Cardiac muscle cell (in vitro differentiated cells and primary cell): ENCODE measurements at regions not wholly inside any gene's neighbourhood (a gene's known extent, or its start where the extent isn't known, plus 50 kb on each side); places are given as distances from the start of the nearest gene placed in this dataset.

Source experiments
- DNase-seq, 2 donors: peaks; one replicate each; pipeline versions ENCODE4 v3.0.0 to v3.0.0-alpha.2; 2010 to 2017; ENCODE audit warnings: low read depth in 1 of 2, low spot score in 1 of 2
- H3K27ac ChIP-seq: fragments of 200-600 bp; sonication (generic); 2 replicates; pipeline ENCODE4 v1.5.1; 2016
- H3K27me3 ChIP-seq: fragments of 200-600 bp; sonication (generic); 2 replicates; pipeline ENCODE4 v1.6.0; 2016; ENCODE audit warnings: control low read depth
- H3K36me3 ChIP-seq: fragments of 200-600 bp; sonication (generic); 2 replicates; pipeline ENCODE4 v1.5.1; 2016; ENCODE audit warnings: control low read depth
- H3K4me1 ChIP-seq: fragments of 200-600 bp; sonication (generic); 2 replicates; pipeline ENCODE4 v1.8.1; 2017; ENCODE audit warnings: low read depth, mild to moderate bottlenecking, mixed run types
- H3K4me3 ChIP-seq: fragments of 200-600 bp; sonication (generic); 2 replicates; pipeline ENCODE4 v1.5.1; 2016; ENCODE audit warnings: mild to moderate bottlenecking
- H3K9me3 ChIP-seq: fragments of 200-600 bp; sonication (generic); 2 replicates; pipeline ENCODE4 v1.5.1; 2017; ENCODE audit warnings: low read depth, mild to moderate bottlenecking, control low read depth
- TF ChIP-seq, protein P1 (sequence below): IDR thresholded peaks from 2 replicates; pipeline ENCODE4 v1.5.1; 2012; ENCODE audit warnings: low read depth, mild to moderate bottlenecking, low read length

DNA sequence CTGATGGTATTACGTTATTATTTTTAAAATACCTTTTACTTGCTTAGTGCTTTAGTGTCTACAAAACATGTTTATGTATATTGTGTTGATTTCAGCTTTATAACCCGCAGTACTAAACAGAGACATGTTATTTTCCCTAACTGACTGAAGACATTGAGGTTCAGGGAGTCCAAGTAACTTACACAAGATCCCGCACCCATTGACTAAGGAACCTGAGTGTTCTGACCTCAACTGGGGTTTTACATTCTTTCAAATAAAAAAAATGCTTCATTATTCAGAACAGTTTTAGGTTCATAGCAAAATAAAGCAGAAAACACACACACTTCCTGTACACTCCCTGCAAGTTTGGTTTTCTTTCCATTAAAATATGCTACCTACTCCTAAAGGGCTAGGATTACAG, 60.4 kb upstream of the METAP2 start:
- DNase-seq = no peak
- TF ChIP-seq, protein P1, sequence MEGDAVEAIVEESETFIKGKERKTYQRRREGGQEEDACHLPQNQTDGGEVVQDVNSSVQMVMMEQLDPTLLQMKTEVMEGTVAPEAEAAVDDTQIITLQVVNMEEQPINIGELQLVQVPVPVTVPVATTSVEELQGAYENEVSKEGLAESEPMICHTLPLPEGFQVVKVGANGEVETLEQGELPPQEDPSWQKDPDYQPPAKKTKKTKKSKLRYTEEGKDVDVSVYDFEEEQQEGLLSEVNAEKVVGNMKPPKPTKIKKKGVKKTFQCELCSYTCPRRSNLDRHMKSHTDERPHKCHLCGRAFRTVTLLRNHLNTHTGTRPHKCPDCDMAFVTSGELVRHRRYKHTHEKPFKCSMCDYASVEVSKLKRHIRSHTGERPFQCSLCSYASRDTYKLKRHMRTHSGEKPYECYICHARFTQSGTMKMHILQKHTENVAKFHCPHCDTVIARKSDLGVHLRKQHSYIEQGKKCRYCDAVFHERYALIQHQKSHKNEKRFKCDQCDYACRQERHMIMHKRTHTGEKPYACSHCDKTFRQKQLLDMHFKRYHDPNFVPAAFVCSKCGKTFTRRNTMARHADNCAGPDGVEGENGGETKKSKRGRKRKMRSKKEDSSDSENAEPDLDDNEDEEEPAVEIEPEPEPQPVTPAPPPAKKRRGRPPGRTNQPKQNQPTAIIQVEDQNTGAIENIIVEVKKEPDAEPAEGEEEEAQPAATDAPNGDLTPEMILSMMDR = no peak
- H3K4me3 ChIP-seq = no peak overlapping the region
- no peaks in the 10 kb centered on the region for H3K36me3 ChIP-seq
- no peak overlapping the region for H3K27ac ChIP-seq
- H3K27me3 ChIP-seq = no peaks in the 10 kb centered on the region
- H3K4me1 ChIP-seq = peaks cover 10% of the 10 kb centered on the region
- no peaks in the 10 kb centered on the region for H3K9me3 ChIP-seq

DNA sequence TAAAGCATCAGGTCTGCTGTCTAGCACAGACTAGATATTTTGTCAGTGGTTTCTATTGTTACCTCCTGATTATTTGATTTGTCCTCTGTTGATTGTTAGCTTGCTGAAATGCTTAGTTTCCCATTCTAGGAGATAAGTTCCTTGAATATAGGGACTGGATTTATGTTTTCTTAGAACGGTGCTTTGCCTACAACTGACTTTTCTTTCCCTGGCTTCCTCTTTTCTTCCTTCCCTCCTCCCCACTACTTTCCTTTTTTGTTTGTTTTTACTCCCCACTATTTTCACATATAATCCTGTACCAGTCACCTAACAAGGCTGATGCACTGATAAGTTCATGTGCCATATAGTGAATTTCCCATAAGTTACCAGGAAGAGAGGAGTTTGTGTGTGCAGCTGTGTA, 58.5 kb upstream of the METAP2 start:
- H3K4me1 ChIP-seq = peaks cover 12% of the 10 kb centered on the region
- H3K27me3 ChIP-seq = no peaks in the 10 kb centered on the region
- H3K36me3 ChIP-seq = no peaks in the 10 kb centered on the region
- DNase-seq = no peak
- H3K9me3 ChIP-seq = no peaks in the 10 kb centered on the region
- no peak overlapping the region for H3K4me3 ChIP-seq
- TF ChIP-seq, protein P1 = no peak
- H3K27ac ChIP-seq = no peak overlapping the region

DNA sequence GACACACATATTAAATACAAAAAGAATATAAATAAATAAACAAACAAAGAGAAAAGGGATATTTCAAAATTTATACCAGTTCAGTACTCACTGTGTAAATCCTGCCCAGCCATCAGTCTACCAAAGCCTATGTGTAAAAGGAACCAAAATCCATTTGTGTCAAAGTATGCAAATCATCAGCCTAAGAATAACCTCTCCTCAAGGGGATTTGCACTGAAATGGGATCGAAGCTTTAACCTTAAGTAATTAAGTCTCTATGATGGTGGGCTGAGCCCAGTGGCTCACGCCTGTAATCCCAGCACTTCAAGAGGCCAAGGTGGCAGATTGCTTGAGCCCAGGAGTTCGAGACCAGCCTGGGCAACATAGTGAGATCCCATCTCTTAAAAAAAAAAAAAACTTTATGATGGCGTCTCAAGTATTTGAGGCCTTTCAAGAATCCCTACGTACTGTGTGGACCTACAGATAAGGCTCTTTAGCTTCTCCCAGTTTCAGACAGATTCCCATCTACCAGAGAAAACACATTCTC, 57.8 kb upstream of the METAP2 start:
- no peak for DNase-seq

DNA sequence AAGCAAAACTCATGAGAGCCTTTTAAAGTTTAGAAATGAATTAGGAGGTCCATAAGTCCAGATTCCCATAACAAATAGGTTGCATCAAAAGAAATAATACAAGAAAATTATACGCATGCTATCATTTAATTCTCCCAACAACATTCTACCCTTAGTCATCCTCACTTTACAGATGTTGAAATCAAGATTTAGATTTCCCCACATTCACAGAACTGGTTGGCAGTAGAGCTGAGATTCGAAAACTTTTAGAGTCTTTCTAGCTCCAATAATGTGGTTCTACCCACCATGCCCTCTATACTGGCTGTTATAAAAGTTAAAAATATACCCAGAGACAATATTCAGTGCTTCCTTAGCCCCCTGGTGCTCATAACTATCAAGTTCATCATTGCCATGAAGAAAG, 56.6 kb upstream of the METAP2 start:
- Histone ChIP-seq H3K27ac (no peak overlapping the region), H3K4me3 (no peak overlapping the region), H3K9me3 (no peaks in the 10 kb centered on the region), H3K4me1 (peaks cover 12% of the 10 kb centered on the region), H3K27me3 (no peaks in the 10 kb centered on the region), H3K36me3 (no peaks in the 10 kb centered on the region)
- TF ChIP-seq, protein P1 = no peak
- no peak for DNase-seq

More for the DNA sequence above, 57.8 kb upstream of the METAP2 start:
- H3K27ac ChIP-seq = no peak overlapping the region
- H3K4me1 ChIP-seq = peaks cover 12% of the 10 kb centered on the region
- no peaks in the 10 kb centered on the region for H3K9me3 ChIP-seq
- H3K27me3 ChIP-seq = no peaks in the 10 kb centered on the region
- TF ChIP-seq, protein P1 = no peak
- no peak overlapping the region for H3K4me3 ChIP-seq
- no peaks in the 10 kb centered on the region for H3K36me3 ChIP-seq

DNA sequence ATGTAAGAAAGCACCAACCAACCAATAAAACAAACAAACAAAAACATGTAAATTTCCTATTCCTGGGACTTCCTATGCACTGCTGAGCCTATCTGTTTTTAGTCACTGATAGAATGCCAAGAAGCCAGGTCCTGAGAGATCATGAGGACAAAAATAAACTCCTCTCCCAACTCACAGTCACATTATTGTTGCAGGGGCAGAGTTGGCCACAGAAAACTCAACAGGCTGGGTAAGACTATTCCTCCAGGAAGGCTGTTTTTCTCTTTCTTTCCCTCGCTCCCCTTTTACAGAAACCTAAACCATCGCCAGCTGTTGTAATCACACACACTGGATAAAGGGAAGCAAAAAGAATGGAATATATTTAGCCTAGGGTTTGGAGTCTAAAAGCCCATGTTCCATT, 55.8 kb upstream of the METAP2 start:
- peak in 1 of 2 donors; percentile 44 for DNase-seq
- H3K4me1 ChIP-seq = peaks cover 12% of the 10 kb centered on the region
- peak overlapping the region; percentile 84 for H3K27ac ChIP-seq

More for the DNA sequence above, 55.8 kb upstream of the METAP2 start:
- Histone ChIP-seq H3K4me3 (no peak overlapping the region), H3K27me3 (no peaks in the 10 kb centered on the region), H3K36me3 (no peaks in the 10 kb centered on the region), H3K9me3 (no peaks in the 10 kb centered on the region)
- TF ChIP-seq, protein P1 = no peak
